Memory B cell (primary cell): ENCODE measurements at regions not wholly inside any gene's neighbourhood (a gene's known extent, or its start where the extent isn't known, plus 50 kb on each side); places are given as distances from the start of the nearest gene placed in this dataset.

Source experiments
- ATAC-seq: fragments of 150-1000 bp; cut with Tn5 transposase; 2 replicates; pipeline ENCODE4 v1.10.0; 2021; ENCODE audit warnings: low read depth, mild to moderate bottlenecking, moderate library complexity
- DNase-seq, 2 donors: peaks; one replicate each; pipeline ENCODE4 v3.0.0; 2022; ENCODE audit warnings: low spot score in 2 of 2
- H3K27ac Mint-ChIP-seq: one replicate; pipeline ENCODE4 v1.8.0; 2022; ENCODE audit warnings: mild to moderate bottlenecking, moderate library complexity, mixed read lengths
- H3K27me3 Mint-ChIP-seq: one replicate; pipeline ENCODE4 v1.8.0; 2022; ENCODE audit warnings: mixed read lengths
- H3K36me3 Mint-ChIP-seq: one replicate; pipeline ENCODE4 v1.8.0; 2022; ENCODE audit warnings: mild to moderate bottlenecking, mixed read lengths
- H3K4me1 Mint-ChIP-seq: one replicate; pipeline ENCODE4 v1.8.0; 2022; ENCODE audit warnings: mixed read lengths
- H3K4me3 Mint-ChIP-seq: one replicate; pipeline ENCODE4 v1.8.0; 2022; ENCODE audit warnings: mild to moderate bottlenecking, moderate library complexity, mixed read lengths
- H3K9me3 Mint-ChIP-seq: one replicate; pipeline ENCODE4 v1.8.0; 2022; ENCODE audit warnings: mixed read lengths

GRCh38 chr18:60812921-60813320 is 440.3 kb upstream of the MC4R start:
- no peaks in the 10 kb centered on the region for H3K36me3 Mint-ChIP-seq
- no peak overlapping the region for H3K27ac Mint-ChIP-seq
- DNase-seq (no peak), ATAC-seq (no peak)
- H3K4me1 Mint-ChIP-seq, result no peaks in the 10 kb centered on the region
- H3K9me3 Mint-ChIP-seq, result peaks cover 4% of the 10 kb centered on the region
- no peaks in the 10 kb centered on the region for H3K27me3 Mint-ChIP-seq
- H3K4me3 Mint-ChIP-seq, result no peak overlapping the region

- H3K4me1 Mint-ChIP-seq, result no peaks in the 10 kb centered on the region
Observed at GRCh38 chr18:60826346-60826745, 453.8 kb upstream of the MC4R start.

GRCh38 chr18:60831971-60832370 is 459.4 kb upstream of the MC4R start:
- H3K27ac Mint-ChIP-seq, result no peak overlapping the region
- H3K9me3 Mint-ChIP-seq, result no peaks in the 10 kb centered on the region
- DNase-seq (no peak), ATAC-seq (no peak)
- H3K27me3 Mint-ChIP-seq, result no peaks in the 10 kb centered on the region
- no peak overlapping the region for H3K4me3 Mint-ChIP-seq
- H3K36me3 Mint-ChIP-seq, result no peaks in the 10 kb centered on the region
- no peaks in the 10 kb centered on the region for H3K4me1 Mint-ChIP-seq

More at GRCh38 chr18:60826346-60826745, 453.8 kb upstream of the MC4R start:
- H3K27ac Mint-ChIP-seq, result no peak overlapping the region
- no peak for DNase-seq
- H3K27me3 Mint-ChIP-seq, result no peaks in the 10 kb centered on the region
- H3K4me3 Mint-ChIP-seq, result no peak overlapping the region
- H3K36me3 Mint-ChIP-seq, result no peaks in the 10 kb centered on the region
- ATAC-seq, result no peak
- H3K9me3 Mint-ChIP-seq, result peaks cover 1% of the 10 kb centered on the region

GRCh38 chr18:60838677-60839076 is 466.1 kb upstream of the MC4R start:
- DNase-seq, result no peak
- no peak overlapping the region for H3K4me3 Mint-ChIP-seq
- peaks cover 6% of the 10 kb centered on the region for H3K9me3 Mint-ChIP-seq
- H3K27me3 Mint-ChIP-seq, result no peaks in the 10 kb centered on the region
- H3K27ac Mint-ChIP-seq, result no peak overlapping the region
- no peak for ATAC-seq
- no peaks in the 10 kb centered on the region for H3K4me1 Mint-ChIP-seq
- no peaks in the 10 kb centered on the region for H3K36me3 Mint-ChIP-seq

- H3K27me3 Mint-ChIP-seq, result no peaks in the 10 kb centered on the region
- no peak overlapping the region for H3K4me3 Mint-ChIP-seq
- ATAC-seq, result no peak
Observed at GRCh38 chr18:60846396-60846795, 473.8 kb upstream of the MC4R start.

GRCh38 chr18:60847517-60847916 is 474.9 kb upstream of the MC4R start:
- Mint-ChIP-seq H3K4me1 (no peaks in the 10 kb centered on the region), H3K9me3 (peaks cover 2% of the 10 kb centered on the region), H3K4me3 (no peak overlapping the region), H3K36me3 (no peaks in the 10 kb centered on the region), H3K27ac (no peak overlapping the region), H3K27me3 (no peaks in the 10 kb centered on the region)
- no peak for DNase-seq
- no peak for ATAC-seq

More at GRCh38 chr18:60846396-60846795, 473.8 kb upstream of the MC4R start:
- no peak for DNase-seq
- peaks cover 7% of the 10 kb centered on the region for H3K9me3 Mint-ChIP-seq
- no peaks in the 10 kb centered on the region for H3K36me3 Mint-ChIP-seq
- H3K4me1 Mint-ChIP-seq, result no peaks in the 10 kb centered on the region
- no peak overlapping the region for H3K27ac Mint-ChIP-seq

GRCh38 chr18:60861575-60861974 is 471.7 kb upstream of the CDH20 start:
- H3K4me1 Mint-ChIP-seq, result no peaks in the 10 kb centered on the region
- H3K9me3 Mint-ChIP-seq, result no peaks in the 10 kb centered on the region
- no peak for DNase-seq
- no peak overlapping the region for H3K4me3 Mint-ChIP-seq
- ATAC-seq, result no peak
- no peaks in the 10 kb centered on the region for H3K36me3 Mint-ChIP-seq
- no peak overlapping the region for H3K27ac Mint-ChIP-seq
- H3K27me3 Mint-ChIP-seq, result no peaks in the 10 kb centered on the region

GRCh38 chr18:60862988-60863387 is 470.2 kb upstream of the CDH20 start:
- Mint-ChIP-seq H3K27me3 (no peaks in the 10 kb centered on the region), H3K27ac (no peak overlapping the region), H3K4me3 (no peak overlapping the region), H3K4me1 (no peaks in the 10 kb centered on the region), H3K36me3 (no peaks in the 10 kb centered on the region), H3K9me3 (no peaks in the 10 kb centered on the region)
- DNase-seq, result no peak
- no peak for ATAC-seq

- Mint-ChIP-seq H3K27ac (no peak overlapping the region), H3K4me1 (no peaks in the 10 kb centered on the region), H3K36me3 (no peaks in the 10 kb centered on the region), H3K27me3 (no peaks in the 10 kb centered on the region), H3K9me3 (no peaks in the 10 kb centered on the region), H3K4me3 (no peak overlapping the region)
- ATAC-seq (no peak), DNase-seq (no peak)
Observed at GRCh38 chr18:60865801-60866200, 467.4 kb upstream of the CDH20 start.

- Mint-ChIP-seq H3K9me3 (peaks cover 4% of the 10 kb centered on the region), H3K4me3 (no peak overlapping the region), H3K27ac (no peak overlapping the region), H3K36me3 (no peaks in the 10 kb centered on the region), H3K4me1 (no peaks in the 10 kb centered on the region), H3K27me3 (no peaks in the 10 kb centered on the region)
- no peak for ATAC-seq
- no peak for DNase-seq
Observed at GRCh38 chr18:60870261-60871153, 462.7 kb upstream of the CDH20 start.

- H3K27ac Mint-ChIP-seq, result no peak overlapping the region
- ATAC-seq, result no peak
- no peaks in the 10 kb centered on the region for H3K4me1 Mint-ChIP-seq
- no peaks in the 10 kb centered on the region for H3K36me3 Mint-ChIP-seq
- peaks cover 4% of the 10 kb centered on the region for H3K9me3 Mint-ChIP-seq
- DNase-seq, result no peak
- H3K27me3 Mint-ChIP-seq, result no peaks in the 10 kb centered on the region
- H3K4me3 Mint-ChIP-seq, result no peak overlapping the region
Observed at GRCh38 chr18:60872434-60872833, 460.8 kb upstream of the CDH20 start.

- Mint-ChIP-seq H3K27ac (no peak overlapping the region), H3K36me3 (no peaks in the 10 kb centered on the region), H3K9me3 (peaks cover 8% of the 10 kb centered on the region), H3K27me3 (no peaks in the 10 kb centered on the region), H3K4me3 (no peak overlapping the region), H3K4me1 (peaks cover 2% of the 10 kb centered on the region)
- DNase-seq, result no peak
- no peak for ATAC-seq
Observed at GRCh38 chr18:60873708-60874107, 459.5 kb upstream of the CDH20 start.

- Mint-ChIP-seq H3K4me3 (no peak overlapping the region), H3K36me3 (no peaks in the 10 kb centered on the region), H3K27me3 (no peaks in the 10 kb centered on the region), H3K27ac (no peak overlapping the region), H3K4me1 (peaks cover 2% of the 10 kb centered on the region), H3K9me3 (peaks cover 8% of the 10 kb centered on the region)
- ATAC-seq (no peak), DNase-seq (no peak)
Observed at GRCh38 chr18:60875957-60876507, 457.2 kb upstream of the CDH20 start.

GRCh38 chr18:60880184-60880583 is 453.0 kb upstream of the CDH20 start:
- H3K4me3 Mint-ChIP-seq, result no peak overlapping the region
- peaks cover 4% of the 10 kb centered on the region for H3K9me3 Mint-ChIP-seq
- H3K36me3 Mint-ChIP-seq, result no peaks in the 10 kb centered on the region
- no peak for ATAC-seq
- peaks cover 2% of the 10 kb centered on the region for H3K4me1 Mint-ChIP-seq
- H3K27ac Mint-ChIP-seq, result no peak overlapping the region
- no peaks in the 10 kb centered on the region for H3K27me3 Mint-ChIP-seq
- no peak for DNase-seq

- no peaks in the 10 kb centered on the region for H3K36me3 Mint-ChIP-seq
Observed at GRCh38 chr18:60883587-60883986, 449.6 kb upstream of the CDH20 start.

More at GRCh38 chr18:60883587-60883986, 449.6 kb upstream of the CDH20 start:
- ATAC-seq, result no peak
- Mint-ChIP-seq H3K27ac (no peak overlapping the region), H3K4me1 (no peaks in the 10 kb centered on the region), H3K27me3 (no peaks in the 10 kb centered on the region), H3K9me3 (peaks cover 1% of the 10 kb centered on the region), H3K4me3 (no peak overlapping the region)
- no peak for DNase-seq
